ENCODE measurements at regions not wholly inside any gene's neighbourhood (a gene's known extent, or its start where the extent isn't known, plus 50 kb on each side); places are given as distances from the start of the nearest gene placed in this dataset.

- TF ChIP-seq POLR2A (IDR thresholded peaks at IDR 0.05; ENCODE audit: low read depth, low read length), result no peak
- no peak for TF ChIP-seq SPI1 (IDR thresholded peaks at IDR 0.05; ENCODE audit: low read depth, low read length)
- no peak for TF ChIP-seq TAF1 (IDR thresholded peaks at IDR 0.05; ENCODE audit: low read depth, low read length)
- TF ChIP-seq POLR2AphosphoS5 (IDR thresholded peaks at IDR 0.05; ENCODE audit: low read depth, low read length), result no peak
- TF ChIP-seq POU2F2 (IDR thresholded peaks at IDR 0.05; ENCODE audit: low read depth, low read length), result no peak
Observed at GRCh38 chr11:42555190-42555589, 756.6 kb upstream of the API5 start.

Data from GM12891 (cell line).